Esophagus (tissue), 2 donors: ENCODE measurements at regions not wholly inside any gene's neighbourhood (a gene's known extent, or its start where the extent isn't known, plus 50 kb on each side); places are given as distances from the start of the nearest gene placed in this dataset.

ENCODE experiments used
- H3K27ac ChIP-seq, 2 donors: one replicate each; pipeline ENCODE4 v1.5.1; 2013; ENCODE audit warnings: low read depth in 2 of 2, mild to moderate bottlenecking in 2 of 2, inconsistent platforms in 1 of 2, low read length in 1 of 2, moderate library complexity in 1 of 2
- H3K27me3 ChIP-seq, 2 donors: one replicate each; pipeline ENCODE4 v1.6.1; 2013; ENCODE audit warnings: low read length in 2 of 2, control low read depth in 1 of 2, mild to moderate bottlenecking in 1 of 2; ENCODE audit not compliant: insufficient read depth in 2 of 2, control insufficient read depth in 1 of 2
- H3K36me3 ChIP-seq, 2 donors: one replicate each; pipeline ENCODE4 v1.6.1; 2013; ENCODE audit warnings: low read length in 1 of 2; ENCODE audit not compliant: control insufficient read depth in 2 of 2, insufficient read depth in 2 of 2
- H3K4me1 ChIP-seq, 2 donors: one replicate each; pipeline ENCODE4 v1.6.1; 2013; ENCODE audit warnings: low read length in 1 of 2; ENCODE audit not compliant: control insufficient read depth in 2 of 2, insufficient read depth in 2 of 2
- H3K4me3 ChIP-seq, 2 donors: one replicate each; pipeline ENCODE4 v1.5.1; 2013; ENCODE audit warnings: low read length in 2 of 2, mild to moderate bottlenecking in 2 of 2, low read depth in 1 of 2, moderate library complexity in 1 of 2
- H3K9me3 ChIP-seq, 2 donors: one replicate each; pipeline ENCODE4 v1.6.1; 2013; ENCODE audit warnings: mild to moderate bottlenecking in 2 of 2, low read depth in 1 of 2, low read length in 1 of 2, moderate library complexity in 1 of 2; ENCODE audit not compliant: control insufficient read depth in 2 of 2, insufficient read depth in 1 of 2
- WGBS, 2 donors: extraction: QIAGEN DNeasy Blood & Tissue Kit; methylation state at CpG; one replicate each; pipeline ENCODE4 v1.1.7; 2013; 5-methylcytosine and 5-hydroxymethylcytosine counted together
- donor health status: healthy with polysubstance abuse.
- donor health status: Bipolar disorder and iron deficiency.

DNA sequence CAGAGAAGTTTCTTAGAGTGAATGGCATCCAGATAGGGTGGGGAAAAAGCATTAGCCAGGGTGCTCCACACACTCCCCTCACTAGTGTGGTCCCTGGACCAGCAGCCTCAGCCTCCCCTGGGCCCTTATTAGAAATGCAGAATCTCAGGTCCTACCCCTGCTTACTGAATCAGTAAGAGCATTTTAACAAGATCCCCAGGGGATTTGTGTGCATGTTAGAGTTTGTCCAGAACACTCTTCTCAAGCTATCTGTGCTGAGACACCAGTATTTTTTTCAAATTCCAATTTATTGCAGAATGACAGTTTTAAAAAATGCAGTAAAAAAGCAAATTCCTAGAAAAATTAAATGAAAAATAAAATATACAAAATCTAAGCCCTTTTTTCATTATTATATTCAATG, 123.1 kb downstream of the MIAT start:
- Histone ChIP-seq H3K4me3 (no peak overlapping the region), H3K9me3 (peaks cover 0 to 5% of the 10 kb centered on the region in 2 donors), H3K27me3 (no peaks in the 10 kb centered on the region), H3K4me1 (no peaks in the 10 kb centered on the region), H3K36me3 (peaks cover 0 to 21% of the 10 kb centered on the region in 2 donors), H3K27ac (no peak overlapping the region)

DNA sequence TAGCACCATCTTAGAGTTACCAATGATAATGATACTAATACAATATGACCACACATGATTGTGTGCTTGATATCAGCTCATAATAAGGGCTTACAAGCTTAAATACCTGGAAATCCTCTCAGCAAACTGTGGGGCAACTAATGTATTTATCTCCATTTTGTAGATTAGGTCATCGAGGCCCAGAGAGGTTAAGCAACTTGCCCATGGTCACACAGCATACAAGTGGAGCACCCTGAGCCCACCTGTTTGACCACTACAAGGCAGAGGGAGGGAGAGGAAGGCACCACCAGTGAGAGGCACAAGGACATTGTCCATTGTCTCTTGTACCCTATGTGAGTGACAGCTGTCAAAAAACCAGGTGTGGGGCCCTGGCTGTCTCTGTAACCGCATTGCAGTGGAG, 123.7 kb downstream of the MIAT start:
- H3K4me1 ChIP-seq: no peaks in the 10 kb centered on the region
- peaks cover 0 to 21% of the 10 kb centered on the region in 2 donors for H3K36me3 ChIP-seq
- WGBS, 2 donors: 96 to 100% methylated on average over 2 of the region's 2 CpGs
- H3K27ac ChIP-seq: no peak overlapping the region
- H3K9me3 ChIP-seq: peaks cover 0 to 5% of the 10 kb centered on the region in 2 donors
- H3K27me3 ChIP-seq: no peaks in the 10 kb centered on the region
- no peak overlapping the region for H3K4me3 ChIP-seq

DNA sequence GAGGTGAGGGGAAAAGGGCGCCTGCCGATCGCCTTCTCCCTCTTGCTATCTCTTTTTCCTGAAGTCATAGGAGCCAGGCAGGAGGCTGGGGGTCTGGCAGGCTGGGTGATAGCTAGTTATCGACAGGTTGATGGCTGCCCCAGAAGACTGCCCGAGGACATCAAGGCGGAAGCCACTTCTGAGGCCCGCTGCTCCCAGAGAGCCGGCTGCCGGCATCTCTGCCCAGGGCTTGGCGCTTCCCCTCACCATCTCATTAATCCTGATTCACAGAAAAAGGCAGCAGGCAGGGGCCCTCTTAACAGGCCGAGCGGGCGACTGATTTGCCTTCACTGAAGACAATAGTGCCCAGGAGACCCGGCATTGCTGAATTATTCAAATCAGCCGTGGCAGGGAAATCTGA, 124.2 kb downstream of the MIAT start:
- H3K27me3 ChIP-seq: no peaks in the 10 kb centered on the region
- H3K4me3 ChIP-seq: no peak overlapping the region
- H3K27ac ChIP-seq: no peak overlapping the region
- H3K9me3 ChIP-seq: peaks cover 0 to 5% of the 10 kb centered on the region in 2 donors
- 95% methylated on average over 15 of the region's 15 CpGs for WGBS, 2 donors
- H3K36me3 ChIP-seq: peaks cover 0 to 21% of the 10 kb centered on the region in 2 donors
- H3K4me1 ChIP-seq: no peaks in the 10 kb centered on the region

- Histone ChIP-seq H3K27me3 (no peaks in the 10 kb centered on the region), H3K4me3 (no peak overlapping the region), H3K9me3 (peaks cover 0 to 5% of the 10 kb centered on the region in 2 donors), H3K36me3 (peaks cover 0 to 17% of the 10 kb centered on the region in 2 donors), H3K27ac (no peak overlapping the region), H3K4me1 (no peaks in the 10 kb centered on the region)
- WGBS, 2 donors: 63 to 72% methylated on average over 18 of the region's 18 CpGs
Observed at GRCh38 chr22:26783885-26784284, 126.5 kb downstream of the MIAT start.

DNA sequence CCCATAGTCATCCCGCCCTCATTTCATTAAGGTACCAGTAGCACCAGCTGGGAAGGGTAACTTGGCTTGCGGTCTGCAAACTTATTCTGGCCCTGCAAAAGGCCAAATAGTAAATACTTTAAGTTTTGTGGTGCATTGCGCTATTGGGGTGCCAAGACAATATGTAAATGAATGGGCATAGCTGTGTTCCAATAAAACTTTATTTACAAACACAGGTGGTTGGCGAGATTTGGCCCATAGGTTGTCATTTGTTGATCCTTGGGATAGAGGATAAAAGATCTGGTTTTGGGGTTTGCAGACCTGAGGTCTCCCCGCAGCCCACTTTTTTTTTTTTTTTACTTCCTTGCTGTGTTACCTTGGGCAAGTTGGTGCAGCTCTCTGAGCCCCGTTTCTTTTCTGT, 127.4 kb downstream of the MIAT start:
- Histone ChIP-seq H3K27me3 (no peaks in the 10 kb centered on the region), H3K27ac (no peak overlapping the region), H3K4me3 (no peak overlapping the region), H3K36me3 (peaks cover 0 to 14% of the 10 kb centered on the region in 2 donors), H3K9me3 (peaks cover 0 to 1% of the 10 kb centered on the region in 2 donors), H3K4me1 (no peaks in the 10 kb centered on the region)
- WGBS, 2 donors: 94% methylated on average over 6 of the region's 6 CpGs

DNA sequence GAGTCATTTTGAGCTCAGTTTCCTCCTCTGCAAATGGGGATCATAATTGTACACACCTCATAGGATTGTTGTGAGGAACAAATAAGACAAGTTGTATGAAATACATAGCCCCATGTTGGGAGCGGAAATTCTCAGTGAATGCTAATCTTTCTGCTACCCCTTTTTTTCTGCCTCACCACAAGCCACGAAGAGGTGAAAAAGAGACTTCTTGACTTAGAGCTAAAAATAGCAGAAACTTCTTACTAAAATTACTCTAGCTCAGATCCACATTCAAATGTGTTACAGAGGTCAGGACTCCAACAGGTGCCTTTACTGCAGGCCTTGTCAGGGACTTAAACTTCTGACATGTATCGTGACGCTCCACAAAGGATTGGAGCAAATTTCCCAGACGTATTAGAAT, 128.5 kb downstream of the MIAT start:
- Histone ChIP-seq H3K36me3 (peaks cover 0 to 10% of the 10 kb centered on the region in 2 donors), H3K4me3 (no peak overlapping the region), H3K27me3 (no peaks in the 10 kb centered on the region), H3K27ac (no peak overlapping the region), H3K4me1 (no peaks in the 10 kb centered on the region), H3K9me3 (no peaks in the 10 kb centered on the region)
- WGBS, 2 donors: 83 to 85% methylated on average over 5 of the region's 5 CpGs

DNA sequence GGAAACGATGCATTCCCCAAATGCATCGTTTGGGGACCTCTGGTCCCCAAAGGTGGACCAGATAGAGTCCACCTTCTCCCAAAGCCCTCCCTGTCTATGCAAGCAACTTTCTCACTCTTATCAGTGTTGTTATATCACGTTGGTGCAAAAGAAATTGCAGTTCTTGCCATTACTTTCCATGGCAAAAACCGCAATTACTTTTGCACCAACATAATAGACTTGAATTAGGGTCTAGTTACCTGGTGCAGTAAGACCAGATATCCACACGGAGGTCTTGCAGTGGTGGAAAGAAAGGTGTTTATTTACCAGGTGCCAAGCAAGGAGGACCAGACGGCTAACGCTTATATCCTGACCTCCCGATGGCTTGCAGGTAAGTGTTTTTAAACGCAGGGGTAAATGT, 129.0 kb downstream of the MIAT start:
- Histone ChIP-seq H3K36me3 (peaks cover 0 to 6% of the 10 kb centered on the region in 2 donors), H3K27me3 (no peaks in the 10 kb centered on the region)
- WGBS, 2 donors: 91 to 92% methylated on average over 9 of the region's 9 CpGs

GRCh38 chr22:26789951-26790350, 132.6 kb downstream of the MIAT start:
- no peak overlapping the region for H3K27ac ChIP-seq
- H3K36me3 ChIP-seq: peaks cover 0 to 4% of the 10 kb centered on the region in 2 donors
- H3K27me3 ChIP-seq: no peaks in the 10 kb centered on the region
- H3K4me3 ChIP-seq: no peak overlapping the region
- WGBS, 2 donors: 82 to 87% methylated on average over 6 of the region's 6 CpGs
- no peaks in the 10 kb centered on the region for H3K9me3 ChIP-seq
- no peaks in the 10 kb centered on the region for H3K4me1 ChIP-seq

More for the DNA sequence above, 129.0 kb downstream of the MIAT start:
- Histone ChIP-seq H3K4me1 (no peaks in the 10 kb centered on the region), H3K27ac (no peak overlapping the region), H3K4me3 (no peak overlapping the region), H3K9me3 (no peaks in the 10 kb centered on the region)

DNA sequence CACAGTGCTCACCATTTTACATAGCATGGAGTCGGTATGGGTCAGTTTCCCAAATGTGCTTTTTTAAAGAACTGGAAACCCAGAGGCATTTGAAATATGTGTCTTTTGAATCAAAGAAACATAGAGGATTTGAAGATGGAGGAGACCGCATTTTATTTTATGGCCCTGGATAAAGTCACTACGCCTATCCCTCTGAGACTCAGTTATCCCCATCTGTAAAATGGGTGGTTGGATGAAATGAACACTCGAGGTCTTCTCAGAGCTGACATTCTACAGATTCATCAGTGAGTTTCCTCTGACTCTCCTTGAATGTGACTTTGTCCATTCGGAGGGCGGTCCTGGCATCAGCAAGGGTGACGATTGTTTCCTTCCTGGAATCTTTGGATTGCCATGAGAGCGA, 135.1 kb downstream of the MIAT start:
- Histone ChIP-seq H3K4me1 (no peaks in the 10 kb centered on the region), H3K27ac (no peak overlapping the region), H3K36me3 (peaks cover 0 to 3% of the 10 kb centered on the region in 2 donors), H3K4me3 (no peak overlapping the region), H3K27me3 (no peaks in the 10 kb centered on the region), H3K9me3 (no peaks in the 10 kb centered on the region)
- 94 to 96% methylated on average over 8 of the region's 8 CpGs for WGBS, 2 donors

GRCh38 chr22:26796785-26797184, 139.4 kb downstream of the MIAT start:
- Histone ChIP-seq H3K4me3 (no peak overlapping the region), H3K27me3 (no peaks in the 10 kb centered on the region), H3K27ac (no peak overlapping the region), H3K36me3 (peaks cover 0 to 3% of the 10 kb centered on the region in 2 donors), H3K4me1 (no peaks in the 10 kb centered on the region), H3K9me3 (no peaks in the 10 kb centered on the region)
- WGBS, 2 donors: 96% methylated on average over 12 of the region's 12 CpGs
